Activated CD4-positive, CD25-positive, alpha-beta regulatory T cell (primary cell): ENCODE measurements at regions not wholly inside any gene's neighbourhood (a gene's known extent, or its start where the extent isn't known, plus 50 kb on each side); places are given as distances from the start of the nearest gene placed in this dataset.

Experiments
- DNase-seq, 4 experiments: peaks; one replicate each; lab custom pipeline; 2025; lab: John Stamatoyannopoulos, UW

GRCh38 chr7:36096460-36097095 lies 56.5 kb upstream of the EEPD1 start:
- DNase-seq = no peak

DNA sequence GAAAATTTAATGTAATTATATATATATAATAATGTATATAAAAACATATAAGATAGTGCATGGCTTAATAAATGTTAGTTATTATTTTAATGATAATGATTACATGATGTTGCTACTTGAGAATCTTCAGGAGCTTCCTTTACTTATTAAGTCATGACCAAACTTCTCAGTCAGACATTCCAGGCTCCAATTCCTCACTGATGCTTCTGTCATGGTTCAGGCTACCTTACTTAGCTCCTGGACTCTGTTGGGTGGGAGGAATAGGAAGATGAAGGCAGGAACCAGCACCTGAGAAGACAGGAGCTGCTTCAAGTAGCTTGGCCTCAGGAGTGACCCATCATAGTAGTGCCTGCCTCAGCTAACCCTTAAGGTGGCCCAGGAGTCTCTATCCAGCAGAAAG lies 55.0 kb upstream of the EEPD1 start:
- no peak for DNase-seq

- no peak for DNase-seq
Measured at GRCh38 chr7:36100226-36100625, 52.8 kb upstream of the EEPD1 start.

DNA sequence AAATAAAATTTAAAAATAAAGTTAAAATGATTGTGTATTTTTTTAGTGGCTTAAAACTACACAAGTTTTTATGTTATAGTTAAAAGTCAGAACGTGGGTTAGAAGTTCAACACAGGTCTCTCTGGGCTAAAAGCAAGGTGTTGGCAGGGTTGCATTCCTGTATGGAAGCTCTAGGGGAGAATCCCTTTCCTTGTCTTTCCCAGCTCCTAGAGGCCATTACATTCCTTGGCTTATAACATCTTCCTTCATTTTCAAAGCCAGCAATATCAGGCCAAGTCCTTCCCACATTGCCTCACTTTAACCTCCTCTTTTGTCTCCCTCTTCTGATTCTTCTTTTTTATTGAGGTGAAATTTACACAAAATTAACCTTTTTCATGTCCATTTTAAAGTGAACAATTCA lies 52.4 kb upstream of the EEPD1 start:
- no peak for DNase-seq
